Lung (tissue), 11 donors: ENCODE measurements at regions not wholly inside any gene's neighbourhood (a gene's known extent, or its start where the extent isn't known, plus 50 kb on each side); places are given as distances from the start of the nearest gene placed in this dataset.

Experiments
- ATAC-seq: fragments of 200-7000 bp; cut with Tn5 transposase; one replicate; pipeline ENCODE4 v1.9.1; 2020; ENCODE audit warnings: moderate number of reproducible peaks; ENCODE audit not compliant: insufficient read depth, low FRiP score
- DNase-seq, 3 donors: peaks; one replicate each; pipeline ENCODE4 v3.0.0-alpha.2; 2013 to 2017
- H3K27ac ChIP-seq, 2 donors: one replicate each; pipeline ENCODE4 v1.5.1; 2013; ENCODE audit warnings: mild to moderate bottlenecking in 2 of 2, moderate library complexity in 2 of 2, control low read depth in 1 of 2, inconsistent platforms in 1 of 2, low read depth in 1 of 2, low read length in 1 of 2
- H3K27me3 ChIP-seq, 3 donors: one replicate each; pipeline ENCODE4 v1.5.1; 2013; ENCODE audit warnings: low read length in 2 of 3; ENCODE audit not compliant: control insufficient read depth in 3 of 3, insufficient read depth in 3 of 3
- H3K36me3 ChIP-seq, 4 donors: one replicate each; pipeline ENCODE4 v1.5.1; 2013; ENCODE audit warnings: low read length in 4 of 4, mild to moderate bottlenecking in 1 of 4, moderate library complexity in 1 of 4; ENCODE audit not compliant: control insufficient read depth in 4 of 4, insufficient read depth in 4 of 4
- H3K4me1 ChIP-seq, 5 donors: one replicate each; pipeline ENCODE4 v1.5.1; 2013; ENCODE audit warnings: low read length in 5 of 5, mild to moderate bottlenecking in 2 of 5, moderate library complexity in 1 of 5; ENCODE audit not compliant: control insufficient read depth in 5 of 5, insufficient read depth in 5 of 5
- H3K4me3 ChIP-seq: one replicate; pipeline ENCODE4 v1.5.1; 2013; ENCODE audit warnings: mild to moderate bottlenecking, control low read depth, moderate library complexity
- H3K9ac ChIP-seq, 2 donors: one replicate each; pipeline ENCODE4 v1.5.1; 2013; ENCODE audit warnings: low read length in 2 of 2, control low read depth in 1 of 2; ENCODE audit not compliant: insufficient read depth in 1 of 2
- H3K9me3 ChIP-seq, 4 donors: one replicate each; pipeline ENCODE4 v1.5.1; 2013; ENCODE audit warnings: low read length in 3 of 4, mild to moderate bottlenecking in 1 of 4, moderate library complexity in 1 of 4; ENCODE audit not compliant: control insufficient read depth in 4 of 4, insufficient read depth in 3 of 4
- CTCF ChIP-seq: IDR thresholded peaks from 2 replicates; pipeline ENCODE4 v1.5.1; 2012; ENCODE audit warnings: mild to moderate bottlenecking; ENCODE audit errors: control extremely low read depth, extremely low read depth
- WGBS, 2 donors: extraction: QIAGEN DNeasy Blood & Tissue Kit; methylation state at CpG; one replicate each; pipeline ENCODE4 v1.1.7; 2013; 5-methylcytosine and 5-hydroxymethylcytosine counted together
- donor health status: control.
- donor health status: control.
- donor health status: Bipolar disorder and iron deficiency.
- donor health status: healthy.
- donor health status: DM: yes; HTN: yes; CAD: no.

- DNase-seq = no peak
- ATAC-seq = no peak
- Histone ChIP-seq H3K27ac (no peak overlapping the region), H3K27me3 (no peaks in the 10 kb centered on the region), H3K4me1 (peaks cover 0 to 6% (median 0%) of the 10 kb centered on the region in 5 donors), H3K36me3 (no peaks in the 10 kb centered on the region), H3K9me3 (peaks cover 0 to 2% (median 0%) of the 10 kb centered on the region in 4 donors), H3K4me3 (no peak overlapping the region), H3K9ac (no peak overlapping the region)
- TF ChIP-seq CTCF = no peak
- 74 to 80% methylated on average over 4 of the region's 4 CpGs for WGBS, 2 donors
Measured at GRCh38 chr2:76312236-76312635, 601.5 kb upstream of the GCFC2 start.

- ATAC-seq = no peak
- Histone ChIP-seq H3K27me3 (no peaks in the 10 kb centered on the region), H3K27ac (no peak overlapping the region), H3K4me3 (no peak overlapping the region), H3K4me1 (peaks cover 0 to 6% (median 0%) of the 10 kb centered on the region in 5 donors), H3K9ac (no peak overlapping the region), H3K36me3 (no peaks in the 10 kb centered on the region), H3K9me3 (peaks cover 0 to 2% (median 0%) of the 10 kb centered on the region in 4 donors)
- DNase-seq = no peak
- 70 to 78% methylated on average over 4 of the region's 4 CpGs for WGBS, 2 donors
- no peak for TF ChIP-seq CTCF
Measured at GRCh38 chr2:76311728-76312127, 601.0 kb upstream of the GCFC2 start.

GRCh38 chr2:76310894-76311633 is 600.3 kb upstream of the GCFC2 start:
- ATAC-seq = no peak
- peaks cover 0 to 6% (median 0%) of the 10 kb centered on the region in 5 donors for H3K4me1 ChIP-seq
- 56 to 77% methylated on average over 2 of the region's 2 CpGs for WGBS, 2 donors
- no peak overlapping the region for H3K4me3 ChIP-seq
- peak in 1 of 3 donors; percentile 41 for DNase-seq
- H3K27ac ChIP-seq = no peak overlapping the region
- H3K36me3 ChIP-seq = no peaks in the 10 kb centered on the region
- no peaks in the 10 kb centered on the region for H3K9me3 ChIP-seq
- H3K9ac ChIP-seq = no peak overlapping the region
- no peak for TF ChIP-seq CTCF
- H3K27me3 ChIP-seq = no peaks in the 10 kb centered on the region

GRCh38 chr2:76307495-76307894 is 596.8 kb upstream of the GCFC2 start:
- no peaks in the 10 kb centered on the region for H3K27me3 ChIP-seq
- no peak for TF ChIP-seq CTCF
- H3K9me3 ChIP-seq = no peaks in the 10 kb centered on the region
- DNase-seq (no peak), ATAC-seq (no peak)
- no peak overlapping the region for H3K27ac ChIP-seq
- H3K9ac ChIP-seq = no peak overlapping the region
- no peak overlapping the region for H3K4me3 ChIP-seq
- H3K36me3 ChIP-seq = no peaks in the 10 kb centered on the region
- H3K4me1 ChIP-seq = peaks cover 0 to 6% (median 0%) of the 10 kb centered on the region in 5 donors
